Activated T-cell treated with anti-CD3 and anti-CD28 coated beads, Interleukin-2, amount 50 U/mL, for 72 hours (primary cell): ENCODE measurements at regions not wholly inside any gene's neighbourhood (a gene's known extent, or its start where the extent isn't known, plus 50 kb on each side); places are given as distances from the start of the nearest gene placed in this dataset.
"Not testable (repeated sequence)": the region's sequence is repeated elsewhere in the genome, so short reads cannot be mapped to it uniquely, and the experiment has no call there.

Source experiments
- ATAC-seq, 2 donors: fragments of 150-1000 bp; cut with Tn5 transposase; replicated peaks in 1 of 2; 2 replicates each; pipeline ENCODE4 v1.10.0; 2021; ENCODE audit warnings: moderate library complexity in 2 of 2, mild to moderate bottlenecking in 1 of 2
- DNase-seq, 2 donors: peaks; one replicate each; pipeline ENCODE4 v3.0.0; 2021 to 2022; ENCODE audit warnings: mixed read lengths in 1 of 2
- H3K27ac Mint-ChIP-seq: one replicate; pipeline ENCODE4 v1.8.0; 2022; ENCODE audit warnings: mild to moderate bottlenecking, moderate library complexity, mixed read lengths
- H3K27me3 Mint-ChIP-seq: one replicate; pipeline ENCODE4 v1.8.0; 2022; ENCODE audit warnings: low read depth, mixed read lengths
- H3K36me3 Mint-ChIP-seq, 2 donors: one replicate each; pipeline ENCODE4 v1.8.0; 2022; ENCODE audit warnings: mixed read lengths in 2 of 2, mild to moderate bottlenecking in 1 of 2; ENCODE audit not compliant: insufficient read depth in 2 of 2
- H3K4me1 Mint-ChIP-seq: one replicate; pipeline ENCODE4 v1.8.0; 2022; ENCODE audit warnings: low read depth, mixed read lengths
- H3K4me3 Mint-ChIP-seq, 2 donors: one replicate each; pipeline ENCODE4 v1.8.0; 2022; ENCODE audit warnings: mild to moderate bottlenecking in 2 of 2, mixed read lengths in 2 of 2, moderate library complexity in 2 of 2
- H3K9me3 Mint-ChIP-seq, 2 donors: one replicate each; pipeline ENCODE4 v1.8.0; 2022; ENCODE audit warnings: mixed read lengths in 2 of 2

DNA sequence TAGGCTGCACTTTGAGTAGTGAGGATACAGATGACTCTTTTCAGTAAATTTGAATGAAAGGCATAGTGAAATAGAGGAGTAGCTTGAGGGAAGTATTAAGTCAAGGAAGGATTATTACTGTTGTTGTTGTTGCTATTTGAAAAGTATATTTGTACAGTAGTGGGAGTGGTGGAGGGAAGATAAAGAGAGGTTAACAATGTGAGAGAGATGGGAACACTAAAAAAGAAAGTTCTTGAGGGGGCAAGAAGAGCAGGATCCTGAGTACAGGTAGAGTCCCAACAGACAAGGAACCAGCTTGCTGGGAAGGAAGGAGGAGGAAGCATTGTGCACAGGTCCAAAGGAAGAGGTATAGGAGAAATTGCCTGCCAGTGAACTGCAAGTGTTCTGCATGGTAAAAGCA is 75.6 kb upstream of the GOLGA8B start:
- H3K27ac Mint-ChIP-seq, result no peak overlapping the region
- H3K9me3 Mint-ChIP-seq, result no peaks in the 10 kb centered on the region
- H3K4me3 Mint-ChIP-seq, result no peak overlapping the region
- ATAC-seq (no peak), DNase-seq (no peak)
- no peaks in the 10 kb centered on the region for H3K4me1 Mint-ChIP-seq
- no peaks in the 10 kb centered on the region for H3K36me3 Mint-ChIP-seq
- peaks cover 62% of the 10 kb centered on the region for H3K27me3 Mint-ChIP-seq

DNA sequence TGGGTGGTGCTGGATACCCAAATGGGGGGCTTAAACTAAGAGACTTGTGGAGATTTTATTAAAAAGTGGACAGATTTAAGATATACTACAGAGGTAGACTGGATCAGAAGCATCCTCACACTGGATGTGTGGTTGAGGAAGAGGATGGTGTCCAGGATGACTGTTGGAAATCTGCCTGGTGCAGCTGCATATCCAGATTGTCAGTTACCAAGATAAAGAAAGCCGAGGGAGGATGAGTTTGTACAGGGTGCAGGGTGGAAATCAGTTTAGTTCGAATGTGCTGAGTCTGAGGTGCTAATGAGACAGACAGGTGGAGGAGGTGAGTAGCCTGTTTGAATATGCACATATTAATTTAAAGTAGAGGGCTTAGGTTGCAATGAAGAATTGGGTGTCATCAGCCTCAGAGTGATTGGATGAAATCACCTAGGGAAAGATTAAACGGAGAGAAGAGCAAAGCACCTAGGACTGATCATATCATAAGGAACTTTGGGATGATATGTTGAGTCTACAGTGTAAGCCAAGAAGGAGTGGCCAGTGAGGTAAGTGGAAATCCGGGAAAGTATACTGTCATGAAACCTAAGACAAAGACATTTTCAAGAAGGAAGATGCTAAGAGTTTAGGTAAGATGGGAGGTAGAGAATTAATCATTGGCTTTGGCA is 74.1 kb upstream of the GOLGA8B start:
- ATAC-seq, result no peak
- peaks cover 50% of the 10 kb centered on the region for H3K27me3 Mint-ChIP-seq
- no peaks in the 10 kb centered on the region for H3K9me3 Mint-ChIP-seq
- no peaks in the 10 kb centered on the region for H3K36me3 Mint-ChIP-seq
- H3K4me1 Mint-ChIP-seq, result no peaks in the 10 kb centered on the region
- DNase-seq, result no peak
- H3K27ac Mint-ChIP-seq, result no peak overlapping the region
- H3K4me3 Mint-ChIP-seq, result no peak overlapping the region

DNA sequence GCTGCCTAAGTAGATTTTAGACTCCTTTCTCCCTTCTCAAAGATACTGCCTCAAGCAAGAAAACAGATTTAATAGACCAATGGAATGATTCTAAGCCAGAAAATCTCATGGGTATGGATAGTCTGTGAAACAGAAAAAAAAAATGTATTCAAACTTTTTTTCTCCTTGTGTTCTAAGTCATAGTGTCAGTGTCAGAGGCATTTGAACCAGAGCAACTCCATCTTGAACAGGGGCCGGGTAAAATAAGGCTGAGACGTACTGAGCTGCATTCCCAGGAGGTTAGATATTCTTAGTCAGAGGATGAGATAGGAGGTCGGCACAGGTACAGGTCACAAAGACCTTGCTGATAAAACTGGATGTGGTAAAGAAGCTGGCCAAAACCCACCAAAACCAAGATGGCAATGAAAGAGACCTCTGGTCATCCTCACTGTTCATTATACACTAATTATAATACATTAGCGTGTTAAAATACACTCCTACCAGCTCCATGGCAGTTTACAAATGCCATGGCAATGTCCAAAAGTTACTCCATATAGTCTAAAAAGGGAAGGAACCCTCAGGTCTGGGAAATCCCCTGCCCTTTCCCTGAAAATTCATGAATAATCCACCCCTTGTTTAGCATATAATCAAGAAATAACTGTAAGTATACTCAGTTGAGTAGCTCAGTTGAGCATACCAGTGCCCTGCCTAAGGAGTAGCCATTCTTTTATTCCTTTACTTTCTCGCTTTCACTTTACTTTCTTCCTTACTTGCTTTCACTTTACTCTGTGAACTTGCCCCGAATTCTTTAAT is 72.8 kb upstream of the GOLGA8B start:
- ATAC-seq (no peak), DNase-seq (no peak)
- Mint-ChIP-seq H3K27ac (no peak overlapping the region), H3K9me3 (no peaks in the 10 kb centered on the region), H3K4me1 (no peaks in the 10 kb centered on the region), H3K4me3 (no peak overlapping the region), H3K36me3 (no peaks in the 10 kb centered on the region), H3K27me3 (peaks cover 43% of the 10 kb centered on the region)

DNA sequence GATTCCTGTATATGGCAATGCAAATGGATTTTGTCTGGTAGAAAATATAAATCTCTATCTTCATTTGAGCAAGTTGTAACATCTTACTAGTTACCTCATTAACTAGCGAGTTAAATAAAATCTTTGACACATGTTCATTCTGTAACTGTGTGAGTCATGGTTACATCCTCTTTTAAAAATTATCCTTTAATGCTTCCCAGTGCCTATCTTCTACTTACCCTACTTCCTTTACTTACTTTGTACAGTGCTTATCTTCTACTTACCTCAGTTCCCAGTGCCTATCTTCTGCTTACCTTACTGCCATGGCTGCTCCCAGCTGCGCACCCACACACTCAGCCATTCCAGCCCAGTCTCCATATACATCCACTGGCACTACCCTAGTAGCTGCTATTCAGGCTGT is 71.9 kb upstream of the GOLGA8B start:
- no peak for DNase-seq
- no peak for ATAC-seq
- Mint-ChIP-seq H3K4me1 (no peaks in the 10 kb centered on the region), H3K27me3 (peaks cover 38% of the 10 kb centered on the region), H3K4me3 (no peak overlapping the region), H3K9me3 (no peaks in the 10 kb centered on the region), H3K27ac (no peak overlapping the region), H3K36me3 (no peaks in the 10 kb centered on the region)

DNA sequence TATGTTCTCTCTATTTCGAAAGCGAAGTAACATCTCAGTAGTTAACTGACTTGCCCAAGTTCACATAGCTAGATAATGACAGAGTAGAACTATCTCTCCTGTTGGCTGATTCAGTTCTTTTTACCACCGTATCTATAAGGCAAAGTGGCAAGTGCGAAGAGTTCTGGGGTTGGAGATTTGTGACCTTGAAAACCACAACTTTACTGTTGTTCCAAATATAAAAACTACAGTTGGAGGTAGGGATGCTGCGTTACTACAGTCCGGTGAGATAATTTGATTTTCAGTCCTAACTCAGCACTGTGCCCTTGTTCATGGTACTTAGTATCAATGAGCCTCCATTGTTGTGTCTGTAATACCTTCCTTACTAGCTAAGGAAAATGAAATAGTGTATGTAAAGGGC is 71.2 kb upstream of the GOLGA8B start:
- H3K36me3 Mint-ChIP-seq, result no peaks in the 10 kb centered on the region
- no peak for ATAC-seq
- no peaks in the 10 kb centered on the region for H3K9me3 Mint-ChIP-seq
- H3K4me3 Mint-ChIP-seq, result no peak overlapping the region
- H3K27me3 Mint-ChIP-seq, result peaks cover 31% of the 10 kb centered on the region
- H3K27ac Mint-ChIP-seq, result no peak overlapping the region
- no peaks in the 10 kb centered on the region for H3K4me1 Mint-ChIP-seq
- no peak for DNase-seq

DNA sequence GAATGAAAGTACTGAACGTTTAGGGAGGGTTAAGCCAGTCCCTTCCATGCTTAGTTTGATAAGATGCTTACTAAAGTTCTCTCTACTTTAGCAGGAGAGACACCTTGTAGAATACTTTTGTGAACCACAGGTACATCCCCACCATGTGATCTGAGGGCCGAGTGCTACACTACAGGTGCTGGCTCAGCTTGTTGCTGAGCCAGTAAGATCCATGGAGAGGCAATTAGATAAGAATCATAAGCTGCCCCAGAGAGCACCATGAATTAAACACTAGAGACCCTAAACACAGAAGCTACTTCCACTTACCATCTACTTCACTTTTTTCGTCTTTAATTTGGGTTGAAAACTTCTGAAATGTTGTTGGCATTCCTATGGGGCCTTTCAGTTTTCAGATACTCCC is 70.5 kb upstream of the GOLGA8B start:
- Mint-ChIP-seq H3K27ac (no peak overlapping the region), H3K4me1 (no peaks in the 10 kb centered on the region), H3K27me3 (peaks cover 25% of the 10 kb centered on the region), H3K4me3 (no peak overlapping the region), H3K9me3 (no peaks in the 10 kb centered on the region), H3K36me3 (no peaks in the 10 kb centered on the region)
- no peak for DNase-seq
- ATAC-seq, result no peak

DNA sequence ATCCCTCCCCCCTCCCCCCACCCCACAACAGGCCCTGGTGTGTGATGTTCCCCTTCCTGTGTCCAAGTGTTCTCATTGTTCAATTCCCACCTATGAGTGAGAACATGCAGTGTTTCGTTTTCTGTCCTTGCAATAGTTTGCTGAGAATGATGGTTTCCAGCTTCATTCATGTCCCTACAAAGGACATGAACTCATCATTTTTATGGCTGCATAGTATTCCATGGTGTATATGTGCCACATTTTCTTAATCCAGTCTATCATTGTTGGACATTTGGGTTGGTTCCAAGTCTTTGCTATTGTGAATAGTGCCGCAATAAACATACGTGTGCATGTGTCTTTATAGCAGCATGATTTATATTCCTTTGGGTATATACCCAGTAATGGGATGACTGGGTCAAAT is 69.9 kb upstream of the GOLGA8B start:
- not testable (repeated sequence) for H3K4me3 Mint-ChIP-seq

DNA sequence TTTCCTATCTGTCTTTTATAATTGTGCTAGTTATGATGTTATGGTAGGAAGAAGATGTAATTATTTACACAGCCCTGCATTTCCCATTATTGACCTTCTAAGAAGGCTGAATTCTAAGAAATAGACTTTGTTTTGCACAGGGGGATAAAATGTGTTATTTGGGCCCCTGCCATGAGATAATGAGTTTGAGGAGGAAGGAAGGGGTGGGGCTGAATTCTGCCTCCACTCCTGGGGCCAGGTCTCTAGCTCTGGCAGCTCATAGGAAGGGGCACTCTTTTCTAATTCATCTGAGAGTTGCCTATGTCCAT is 69.2 kb upstream of the GOLGA8B start:
- H3K27me3 Mint-ChIP-seq, result peaks cover 18% of the 10 kb centered on the region
- no peaks in the 10 kb centered on the region for H3K9me3 Mint-ChIP-seq
- no peaks in the 10 kb centered on the region for H3K4me1 Mint-ChIP-seq
- no peaks in the 10 kb centered on the region for H3K36me3 Mint-ChIP-seq
- DNase-seq (no peak), ATAC-seq (no peak)
- H3K27ac Mint-ChIP-seq, result no peak overlapping the region
- no peak overlapping the region for H3K4me3 Mint-ChIP-seq

More for the DNA sequence above, 69.9 kb upstream of the GOLGA8B start:
- not testable (repeated sequence) for H3K9me3 Mint-ChIP-seq, H3K4me1 Mint-ChIP-seq, H3K36me3 Mint-ChIP-seq, H3K27ac Mint-ChIP-seq, DNase-seq, ATAC-seq
- peaks cover 20% of the 10 kb centered on the region for H3K27me3 Mint-ChIP-seq

DNA sequence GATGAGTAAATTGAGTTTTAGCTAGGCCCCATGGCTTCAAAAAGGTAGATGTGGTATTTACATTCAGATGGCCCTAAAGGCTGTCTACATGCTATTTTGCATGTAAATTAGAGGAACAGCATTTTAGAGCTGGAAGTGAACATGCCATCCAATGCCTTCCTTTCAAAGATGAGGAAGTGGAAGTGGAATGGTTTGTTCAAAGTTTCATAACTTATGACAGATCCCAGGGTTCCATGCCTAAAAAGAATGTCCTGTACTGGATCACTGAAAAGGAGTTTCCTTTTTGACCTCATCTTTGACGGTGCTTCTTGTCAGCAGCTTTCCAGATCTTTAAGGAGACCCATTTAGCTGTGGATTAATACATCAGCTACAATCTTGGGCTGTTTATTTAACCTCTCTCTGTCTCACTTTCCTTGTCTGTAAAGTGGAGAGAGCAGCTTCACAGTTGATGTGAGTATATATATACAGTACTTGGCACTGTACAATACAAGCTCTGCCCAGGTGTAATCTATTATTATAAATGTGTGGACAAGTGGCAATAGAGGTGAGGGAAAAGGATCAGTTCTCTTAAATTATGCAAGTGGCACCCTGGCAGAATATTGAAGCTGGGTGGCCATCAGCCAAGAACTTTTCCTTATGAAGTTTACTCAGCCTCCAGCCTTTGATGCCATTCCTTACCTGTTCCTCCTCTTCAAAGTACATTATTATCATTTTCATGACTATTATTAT is 68.7 kb upstream of the GOLGA8B start:
- H3K36me3 Mint-ChIP-seq, result no peaks in the 10 kb centered on the region
- ATAC-seq, result no peak
- no peak overlapping the region for H3K4me3 Mint-ChIP-seq
- no peaks in the 10 kb centered on the region for H3K9me3 Mint-ChIP-seq
- H3K4me1 Mint-ChIP-seq, result no peaks in the 10 kb centered on the region
- H3K27ac Mint-ChIP-seq, result no peak overlapping the region
- peaks cover 15% of the 10 kb centered on the region for H3K27me3 Mint-ChIP-seq
- DNase-seq, result no peak

DNA sequence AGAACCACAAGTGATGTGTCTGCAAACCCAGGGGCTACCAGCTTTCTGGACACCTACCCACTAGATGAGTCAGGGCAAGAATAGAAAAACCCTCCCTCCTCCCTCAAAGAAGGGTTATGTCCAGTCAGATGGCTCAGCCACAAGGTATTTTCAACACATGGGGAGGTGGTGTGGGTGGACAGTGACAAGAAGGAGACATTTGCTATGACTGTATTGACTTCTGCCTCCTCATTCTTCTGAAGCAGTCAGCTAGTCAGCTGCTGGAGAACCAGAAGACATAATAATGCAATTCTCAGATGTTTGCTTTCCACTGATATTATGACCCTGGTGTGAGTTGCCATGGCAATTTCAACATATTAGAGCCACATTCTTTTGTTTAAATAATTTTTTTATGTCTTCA is 66.7 kb upstream of the GOLGA8B start:
- ATAC-seq, result peak in 1 of 2 donors; percentile 67
- Mint-ChIP-seq H3K27ac (no peak overlapping the region), H3K4me1 (no peaks in the 10 kb centered on the region), H3K4me3 (no peak overlapping the region), H3K27me3 (peaks cover 18% of the 10 kb centered on the region), H3K9me3 (no peaks in the 10 kb centered on the region), H3K36me3 (no peaks in the 10 kb centered on the region)
- peak in 1 of 2 donors; percentile 8 for DNase-seq

DNA sequence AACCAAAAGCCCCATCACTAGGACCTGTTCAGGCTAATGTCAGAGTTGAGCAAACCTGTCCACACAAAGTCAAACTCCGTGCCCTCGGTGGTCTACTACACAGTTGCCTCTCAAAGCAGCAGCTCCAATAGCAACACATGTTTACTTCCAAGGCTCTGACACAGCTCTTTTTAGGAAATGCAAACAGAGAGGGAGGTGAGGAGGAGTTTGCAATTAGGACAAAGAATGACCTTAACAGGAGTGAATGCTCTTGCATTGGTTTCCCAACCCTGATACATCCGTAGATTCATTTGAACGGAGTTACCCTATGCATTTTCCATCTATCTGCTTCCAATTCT is 64.8 kb upstream of the GOLGA8B start:
- Mint-ChIP-seq H3K4me3 (no peak overlapping the region), H3K27ac (no peak overlapping the region), H3K4me1 (no peaks in the 10 kb centered on the region), H3K9me3 (no peaks in the 10 kb centered on the region), H3K27me3 (peaks cover 25% of the 10 kb centered on the region), H3K36me3 (no peaks in the 10 kb centered on the region)
- no peak for DNase-seq
- ATAC-seq, result no peak

DNA sequence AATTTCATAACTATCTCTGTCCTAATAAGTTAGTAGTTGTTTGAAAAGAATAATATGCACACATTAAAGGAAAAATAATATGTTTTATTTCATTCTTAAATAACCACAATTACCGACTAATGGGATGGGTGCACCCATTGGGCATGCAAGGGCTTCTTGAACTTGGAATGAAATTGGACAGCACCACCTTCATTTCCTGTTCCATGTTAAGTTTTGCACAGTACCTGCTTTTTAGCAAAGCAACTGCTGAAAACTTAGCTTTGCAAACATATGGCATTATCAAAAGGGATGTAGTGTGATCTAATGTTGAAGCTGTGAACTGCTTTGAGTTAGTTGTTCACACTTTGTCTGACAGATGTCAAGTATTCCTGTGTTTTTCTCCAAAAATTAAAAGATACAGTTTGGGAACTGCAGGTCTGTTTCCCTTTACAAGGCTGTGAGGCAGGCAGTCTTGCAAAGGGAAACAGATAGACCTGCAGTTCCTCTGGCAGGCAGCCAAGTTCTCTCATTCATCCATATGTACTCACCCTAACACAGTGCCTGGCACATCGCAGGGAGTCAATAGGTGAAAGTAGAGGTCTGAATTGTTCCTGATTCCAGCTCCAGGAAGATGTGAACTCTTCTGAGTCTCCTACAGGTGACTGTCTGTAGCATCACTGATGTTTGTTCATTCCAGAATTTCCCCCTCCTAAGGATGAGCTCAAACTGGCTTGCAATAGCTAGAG is 64.3 kb upstream of the GOLGA8B start:
- Mint-ChIP-seq H3K27ac (no peak overlapping the region), H3K4me3 (no peak overlapping the region), H3K4me1 (no peaks in the 10 kb centered on the region), H3K27me3 (peaks cover 25% of the 10 kb centered on the region), H3K9me3 (no peaks in the 10 kb centered on the region), H3K36me3 (no peaks in the 10 kb centered on the region)
- ATAC-seq, result no peak
- DNase-seq, result no peak

DNA sequence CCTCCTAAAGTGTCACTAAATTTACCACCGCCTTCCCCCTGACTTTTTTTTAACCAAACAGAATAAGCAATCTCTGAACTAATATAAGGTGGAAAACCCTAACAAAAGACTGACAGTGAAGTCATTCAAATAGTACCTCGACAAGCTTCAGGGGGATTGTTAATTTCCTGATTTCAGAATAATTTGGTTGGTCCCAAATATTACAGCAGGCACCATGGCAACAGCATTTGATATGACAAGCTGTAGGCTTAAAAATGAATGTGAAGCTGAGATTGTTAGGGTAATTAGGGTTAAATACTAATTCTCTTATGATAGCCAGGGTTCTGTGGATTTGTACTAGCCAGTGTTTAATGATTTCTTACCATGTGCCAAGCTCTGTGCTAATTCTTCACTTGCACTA is 63.5 kb upstream of the GOLGA8B start:
- no peak overlapping the region for H3K4me3 Mint-ChIP-seq
- no peaks in the 10 kb centered on the region for H3K9me3 Mint-ChIP-seq
- no peak for DNase-seq
- no peak overlapping the region for H3K27ac Mint-ChIP-seq
- H3K4me1 Mint-ChIP-seq, result no peaks in the 10 kb centered on the region
- H3K27me3 Mint-ChIP-seq, result peaks cover 34% of the 10 kb centered on the region
- no peaks in the 10 kb centered on the region for H3K36me3 Mint-ChIP-seq
- no peak for ATAC-seq
